ENCODE measurements at regions not wholly inside any gene's neighbourhood (a gene's known extent, or its start where the extent isn't known, plus 50 kb on each side); places are given as distances from the start of the nearest gene placed in this dataset.

- Histone ChIP-seq H3K4me2 (ENCODE audit: insufficient read depth, low read length) (no peak overlapping the region), H3K4me3 (ENCODE audit: insufficient read depth, low read length) (no peak overlapping the region), H3K9me3 (ENCODE audit: low read depth, low read length) (peaks cover 2% of the 10 kb centered on the region), H3K27ac (ENCODE audit: low read depth, low read length) (no peak overlapping the region), H2AFZ (ENCODE audit: low read length) (no peak overlapping the region), H3K36me3 (ENCODE audit: insufficient read depth, low read length) (no peaks in the 10 kb centered on the region), H4K20me1 (ENCODE audit: insufficient read depth, low read length) (no peaks in the 10 kb centered on the region), H3K4me1 (ENCODE audit: insufficient read depth, low read length) (no peaks in the 10 kb centered on the region), H3K27me3 (ENCODE audit: insufficient read depth, low read length) (no peaks in the 10 kb centered on the region), H3K79me2 (ENCODE audit: insufficient read depth, low read length) (no peaks in the 10 kb centered on the region)
- TF ChIP-seq, protein P1, sequence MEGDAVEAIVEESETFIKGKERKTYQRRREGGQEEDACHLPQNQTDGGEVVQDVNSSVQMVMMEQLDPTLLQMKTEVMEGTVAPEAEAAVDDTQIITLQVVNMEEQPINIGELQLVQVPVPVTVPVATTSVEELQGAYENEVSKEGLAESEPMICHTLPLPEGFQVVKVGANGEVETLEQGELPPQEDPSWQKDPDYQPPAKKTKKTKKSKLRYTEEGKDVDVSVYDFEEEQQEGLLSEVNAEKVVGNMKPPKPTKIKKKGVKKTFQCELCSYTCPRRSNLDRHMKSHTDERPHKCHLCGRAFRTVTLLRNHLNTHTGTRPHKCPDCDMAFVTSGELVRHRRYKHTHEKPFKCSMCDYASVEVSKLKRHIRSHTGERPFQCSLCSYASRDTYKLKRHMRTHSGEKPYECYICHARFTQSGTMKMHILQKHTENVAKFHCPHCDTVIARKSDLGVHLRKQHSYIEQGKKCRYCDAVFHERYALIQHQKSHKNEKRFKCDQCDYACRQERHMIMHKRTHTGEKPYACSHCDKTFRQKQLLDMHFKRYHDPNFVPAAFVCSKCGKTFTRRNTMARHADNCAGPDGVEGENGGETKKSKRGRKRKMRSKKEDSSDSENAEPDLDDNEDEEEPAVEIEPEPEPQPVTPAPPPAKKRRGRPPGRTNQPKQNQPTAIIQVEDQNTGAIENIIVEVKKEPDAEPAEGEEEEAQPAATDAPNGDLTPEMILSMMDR (IDR thresholded peaks at IDR 0.05; ENCODE audit: extremely low read depth, low read depth, low read length): no peak
- no peak for DNase-seq (ENCODE audit: insufficient read length, low spot score, missing footprints)
These were observed 203.8 kb upstream of the SLITRK6 start for GRCh38 chr13:86003029-86003428.

DNA sequence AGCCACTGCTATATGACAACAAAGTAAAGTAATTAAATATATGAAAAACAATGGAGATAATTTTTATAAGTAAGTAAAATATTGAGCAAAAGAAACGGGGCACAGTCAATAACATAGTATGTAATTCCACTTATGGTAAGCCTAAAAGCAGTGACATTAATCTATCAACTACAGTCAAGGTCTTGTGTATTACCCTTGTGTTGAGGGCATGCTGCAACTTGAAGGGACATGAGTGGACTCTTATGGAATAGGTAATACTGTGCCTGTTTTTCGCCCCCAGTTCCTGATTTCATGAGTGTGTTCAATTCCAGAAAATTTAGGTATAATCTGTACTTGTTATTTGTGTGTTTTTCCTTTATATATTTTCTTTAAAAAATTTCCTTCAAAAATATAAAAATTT is 201.3 kb upstream of the SLITRK6 start:
- Histone ChIP-seq H3K36me3 (ENCODE audit: insufficient read depth, low read length) (no peaks in the 10 kb centered on the region), H3K27ac (ENCODE audit: low read depth, low read length) (no peak overlapping the region), H4K20me1 (ENCODE audit: insufficient read depth, low read length) (no peaks in the 10 kb centered on the region), H3K4me3 (ENCODE audit: insufficient read depth, low read length) (no peak overlapping the region), H2AFZ (ENCODE audit: low read length) (no peak overlapping the region), H3K27me3 (ENCODE audit: insufficient read depth, low read length) (no peaks in the 10 kb centered on the region), H3K79me2 (ENCODE audit: insufficient read depth, low read length) (no peaks in the 10 kb centered on the region), H3K4me2 (ENCODE audit: insufficient read depth, low read length) (no peak overlapping the region), H3K4me1 (ENCODE audit: insufficient read depth, low read length) (no peaks in the 10 kb centered on the region), H3K9me3 (ENCODE audit: low read depth, low read length) (peaks cover 2% of the 10 kb centered on the region)
- no peak for DNase-seq (ENCODE audit: insufficient read length, low spot score, missing footprints)
- TF ChIP-seq, protein P1 (IDR thresholded peaks at IDR 0.05; ENCODE audit: extremely low read depth, low read depth, low read length): no peak

- H3K4me1 ChIP-seq (ENCODE audit: insufficient read depth, low read length): no peaks in the 10 kb centered on the region
- H3K4me3 ChIP-seq (ENCODE audit: insufficient read depth, low read length): no peak overlapping the region
- H3K79me2 ChIP-seq (ENCODE audit: insufficient read depth, low read length): no peaks in the 10 kb centered on the region
- no peak overlapping the region for H3K27ac ChIP-seq (ENCODE audit: low read depth, low read length)
- TF ChIP-seq, protein P1 (IDR thresholded peaks at IDR 0.05; ENCODE audit: extremely low read depth, low read depth, low read length): no peak
- no peaks in the 10 kb centered on the region for H3K27me3 ChIP-seq (ENCODE audit: insufficient read depth, low read length)
- DNase-seq (ENCODE audit: insufficient read length, low spot score, missing footprints): no peak
- H3K4me2 ChIP-seq (ENCODE audit: insufficient read depth, low read length): no peak overlapping the region
- H3K36me3 ChIP-seq (ENCODE audit: insufficient read depth, low read length): no peaks in the 10 kb centered on the region
- H3K9me3 ChIP-seq (ENCODE audit: low read depth, low read length): no peaks in the 10 kb centered on the region
- no peaks in the 10 kb centered on the region for H4K20me1 ChIP-seq (ENCODE audit: insufficient read depth, low read length)
- H2AFZ ChIP-seq (ENCODE audit: low read length): no peak overlapping the region
These were observed 198.4 kb upstream of the SLITRK6 start for GRCh38 chr13:85997587-85997986.

DNA sequence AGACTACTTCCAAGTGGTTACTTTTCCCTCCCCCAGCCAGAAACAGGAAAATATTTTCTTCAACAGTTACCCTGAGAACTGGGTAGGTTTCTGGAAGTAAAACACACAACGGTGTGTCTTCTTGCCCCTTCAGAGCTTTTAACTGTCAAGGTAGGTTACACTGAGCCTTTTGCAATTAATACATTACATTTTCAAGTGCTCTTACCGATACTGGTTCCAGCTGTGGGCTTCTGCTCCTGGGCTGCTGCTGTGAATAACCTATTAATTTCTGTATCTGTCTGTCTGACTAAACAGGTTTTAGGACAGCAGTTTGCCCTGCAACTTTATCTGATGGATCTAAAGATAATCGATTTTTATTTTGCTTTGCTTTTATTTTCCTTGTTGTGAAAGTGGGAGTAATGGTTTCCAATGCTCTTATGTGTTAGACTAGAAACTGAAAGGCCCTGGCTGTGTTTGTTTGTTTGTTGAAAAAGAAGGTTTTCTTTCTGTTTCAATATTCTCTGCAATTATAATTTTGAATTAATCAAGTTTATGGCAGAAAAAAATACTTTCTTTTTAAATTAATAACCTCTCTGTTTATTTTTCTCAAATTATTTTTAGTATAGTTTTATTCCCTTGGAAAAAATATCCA is 196.7 kb upstream of the SLITRK6 start:
- H3K4me1 ChIP-seq (ENCODE audit: insufficient read depth, low read length): no peaks in the 10 kb centered on the region
- H4K20me1 ChIP-seq (ENCODE audit: insufficient read depth, low read length): no peaks in the 10 kb centered on the region
- no peak for DNase-seq (ENCODE audit: insufficient read length, low spot score, missing footprints)
- H3K9me3 ChIP-seq (ENCODE audit: low read depth, low read length): no peaks in the 10 kb centered on the region
- H3K4me2 ChIP-seq (ENCODE audit: insufficient read depth, low read length): no peak overlapping the region
- no peak overlapping the region for H3K27ac ChIP-seq (ENCODE audit: low read depth, low read length)
- no peak overlapping the region for H2AFZ ChIP-seq (ENCODE audit: low read length)
- H3K27me3 ChIP-seq (ENCODE audit: insufficient read depth, low read length): no peaks in the 10 kb centered on the region
- no peaks in the 10 kb centered on the region for H3K79me2 ChIP-seq (ENCODE audit: insufficient read depth, low read length)
- no peaks in the 10 kb centered on the region for H3K36me3 ChIP-seq (ENCODE audit: insufficient read depth, low read length)
- H3K4me3 ChIP-seq (ENCODE audit: insufficient read depth, low read length): no peak overlapping the region
- TF ChIP-seq, protein P1 (IDR thresholded peaks at IDR 0.05; ENCODE audit: extremely low read depth, low read depth, low read length): no peak
